Breast epithelium (tissue), 3 donors: ENCODE measurements at regions not wholly inside any gene's neighbourhood (a gene's known extent, or its start where the extent isn't known, plus 50 kb on each side); places are given as distances from the start of the nearest gene placed in this dataset.

Experiments used
- POLR2A ChIP-seq: fragments of 450-650 bp; IDR thresholded peaks from one replicate; pipeline ENCODE4 v1.6.1; 2016; ENCODE audit warnings: antibody characterized with exemption, mild to moderate bottlenecking, moderate library complexity
- POLR2AphosphoS5 ChIP-seq, 3 donors: sonication (generic); formaldehyde crosslinking; IDR thresholded peaks; one replicate each; pipeline ENCODE4 v1.6.1; 2017; ENCODE audit warnings: antibody characterized with exemption in 3 of 3

GRCh38 chr1:194333240-194333639 lies 1146.8 kb upstream of the B3GALT2 start:
- TF ChIP-seq POLR2A, result no peak
- TF ChIP-seq POLR2AphosphoS5 (IDR thresholded peaks at IDR 0.05), result no peak
